Suppressor macrophage treated with lipopolysaccharide for 4 hours (primary cell): ENCODE measurements at regions not wholly inside any gene's neighbourhood (a gene's known extent, or its start where the extent isn't known, plus 50 kb on each side); places are given as distances from the start of the nearest gene placed in this dataset.

Experiments used
- DNase-seq: peaks from one replicate; pipeline ENCODE4 v3.0.0-alpha.2; 2020

DNA sequence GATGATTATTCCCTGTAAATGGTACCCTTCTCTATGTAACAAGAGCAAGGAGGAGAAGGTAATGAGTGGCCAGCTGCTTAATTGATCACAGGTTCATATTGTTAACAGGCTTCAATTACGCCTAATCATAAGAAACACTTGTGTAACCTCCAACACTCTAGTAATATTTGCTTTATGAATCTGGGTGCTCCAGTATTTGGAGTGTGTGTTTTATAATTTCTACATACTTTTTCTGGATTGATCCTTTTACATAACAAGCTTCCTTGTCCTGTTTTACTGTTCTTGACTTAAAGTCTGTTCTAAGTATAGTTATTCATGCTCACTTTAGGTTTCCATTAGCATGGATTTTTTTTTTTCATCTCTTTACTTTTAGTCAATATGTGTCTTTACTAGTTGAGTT lies 984.2 kb downstream of the AMY1C start:
- no peak for DNase-seq

DNA sequence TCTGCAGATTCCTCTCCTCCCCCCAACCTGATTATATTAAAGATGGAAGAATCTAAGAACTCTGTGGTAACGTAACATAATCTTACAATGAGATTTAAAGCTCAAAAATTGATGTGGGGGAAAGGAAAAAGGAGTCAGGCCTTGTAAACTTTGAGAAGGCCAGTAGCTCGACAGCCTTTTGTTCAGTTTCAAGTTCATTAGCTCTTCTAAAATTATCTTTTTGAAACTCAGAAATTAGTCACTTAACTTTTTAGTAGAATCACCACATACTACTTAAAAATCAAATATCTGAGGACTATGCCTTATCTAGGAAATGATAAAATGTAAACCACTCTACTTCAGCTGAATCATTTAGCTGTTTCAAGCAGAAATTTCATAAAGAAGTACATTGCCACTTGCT lies 996.2 kb downstream of the AMY1C start:
- no peak for DNase-seq

DNA sequence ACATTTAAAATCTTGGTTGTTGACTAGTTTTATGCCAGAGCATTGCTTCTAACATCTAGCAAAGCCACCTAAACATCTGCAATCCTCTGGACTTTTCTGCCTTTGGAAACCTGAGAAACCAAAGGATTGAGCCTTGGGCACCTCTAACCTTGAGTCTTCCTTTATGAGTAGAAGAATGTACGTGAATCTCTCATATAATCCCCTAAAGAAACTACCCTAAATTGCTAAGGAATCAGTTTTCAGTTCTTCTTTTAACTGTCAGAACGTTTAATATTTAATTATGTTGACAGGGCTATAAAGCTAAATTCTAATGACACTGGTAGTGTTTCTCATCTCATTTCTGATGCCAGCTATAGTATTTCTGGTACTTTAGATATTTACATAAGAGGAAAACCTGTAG lies 997.3 kb downstream of the AMY1C start:
- no peak for DNase-seq

DNA sequence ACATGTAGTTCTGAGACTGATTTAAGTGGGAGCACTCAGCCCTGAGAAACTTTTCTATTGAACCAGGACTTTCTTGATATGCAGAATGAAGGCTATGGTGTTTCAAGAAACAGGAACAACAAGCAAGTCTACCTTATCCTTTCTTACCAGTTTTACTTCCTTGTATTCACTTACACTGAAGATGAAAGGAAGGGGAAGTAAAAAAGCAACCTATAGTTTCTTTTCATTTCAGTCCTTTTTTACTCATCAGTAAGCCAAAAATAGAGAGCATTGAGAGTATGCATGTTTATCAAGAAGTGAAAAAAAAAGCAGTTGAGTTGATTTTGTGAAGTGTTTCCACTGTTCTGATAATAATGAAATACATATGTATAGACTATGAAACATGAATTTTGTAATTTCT lies 1010.3 kb downstream of the AMY1C start:
- DNase-seq = no peak

DNA sequence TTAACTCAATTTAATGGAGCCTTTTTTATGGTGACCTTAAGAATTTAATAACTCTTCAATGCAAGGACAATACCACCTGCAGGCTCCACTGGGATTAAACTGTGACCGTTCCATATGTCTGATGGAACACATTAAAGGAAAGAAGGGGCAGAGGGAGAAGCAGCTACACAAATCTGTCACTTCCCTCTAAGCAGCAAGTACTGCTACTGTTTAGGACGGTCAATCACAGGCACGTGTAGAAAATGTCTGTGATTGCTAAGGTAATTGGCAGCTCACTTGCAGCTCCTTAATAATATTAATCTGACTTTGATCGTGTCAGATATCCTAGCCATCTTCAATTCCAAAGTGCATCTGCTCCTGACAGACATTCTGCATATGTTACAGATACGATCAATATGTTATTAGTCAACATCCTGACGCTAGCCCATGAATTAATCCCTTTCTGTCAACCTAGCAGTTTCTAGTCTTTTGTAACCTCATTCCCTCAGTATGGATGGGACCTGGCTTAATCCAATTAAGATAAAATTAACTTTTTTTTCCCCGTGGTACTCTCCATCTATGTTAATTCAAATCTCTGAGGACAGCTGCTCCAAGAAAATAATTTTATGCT lies 1012.4 kb downstream of the AMY1C start:
- DNase-seq = no peak

DNA sequence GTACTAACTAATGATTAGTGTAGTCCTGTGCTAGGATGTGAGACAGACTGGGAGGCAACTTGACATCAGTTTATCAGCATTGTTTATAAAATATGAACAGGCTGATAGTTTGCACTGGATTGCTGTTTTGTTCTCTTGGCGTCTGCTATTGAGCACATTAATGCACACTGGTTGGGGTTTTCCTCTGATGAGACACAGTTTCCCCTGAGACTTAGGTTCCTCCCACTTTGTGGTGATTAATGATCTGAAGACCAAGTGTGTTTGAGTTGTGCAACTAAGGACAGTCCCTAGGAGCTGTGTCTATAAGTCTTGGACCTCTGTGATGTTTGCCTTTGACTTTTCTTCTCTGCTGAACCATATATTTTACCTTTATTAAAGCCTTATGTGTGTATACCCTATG lies 1015.4 kb downstream of the AMY1C start:
- DNase-seq = peak; percentile 35

DNA sequence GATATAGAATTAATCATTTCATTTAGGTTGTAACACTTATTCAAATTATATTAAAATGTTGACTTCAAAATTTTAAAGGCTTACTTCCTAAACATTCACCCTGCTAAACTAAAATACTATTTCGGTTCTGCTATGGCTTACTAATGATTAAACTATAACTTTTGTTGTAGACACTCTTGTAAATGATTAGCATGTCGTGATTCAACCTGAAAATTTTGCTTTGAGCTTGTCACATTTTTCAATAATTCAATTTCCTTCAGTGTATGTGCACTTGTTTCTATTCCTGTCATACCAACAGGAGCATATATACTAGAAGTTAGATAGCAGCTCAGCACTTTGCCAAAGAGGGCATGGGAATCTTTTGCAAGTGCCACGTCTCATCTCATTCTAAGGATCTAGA lies 1018.8 kb downstream of the AMY1C start:
- no peak for DNase-seq

DNA sequence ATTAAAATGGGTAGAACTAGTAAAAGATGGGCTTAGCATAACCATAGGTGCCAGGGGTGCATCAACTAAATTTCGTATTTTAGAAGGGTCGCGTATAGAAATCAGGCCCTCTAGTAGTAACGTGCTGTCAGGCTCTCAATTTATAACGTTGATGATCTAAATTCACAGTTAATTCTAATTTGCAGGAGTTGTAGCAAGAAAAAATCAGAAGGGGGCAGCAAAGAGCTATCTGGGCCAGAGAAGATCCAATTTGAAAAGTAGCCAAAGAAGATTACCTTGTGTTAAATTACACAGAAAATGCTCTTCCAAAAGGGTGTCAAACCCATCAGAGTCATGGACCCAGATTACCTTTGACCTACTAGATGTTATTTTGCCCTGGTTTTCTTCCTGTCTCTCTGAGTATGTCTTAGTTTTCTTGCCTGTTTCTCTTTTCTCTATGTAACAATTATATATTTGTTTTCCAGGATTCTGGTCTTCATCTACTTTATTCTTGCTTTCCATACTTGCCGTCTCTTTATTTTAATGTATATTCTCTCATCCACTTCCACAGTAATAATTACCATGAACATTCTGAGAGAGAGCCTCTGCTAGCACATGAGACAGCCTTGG lies 1030.9 kb downstream of the AMY1C start:
- peak; percentile 31 for DNase-seq

DNA sequence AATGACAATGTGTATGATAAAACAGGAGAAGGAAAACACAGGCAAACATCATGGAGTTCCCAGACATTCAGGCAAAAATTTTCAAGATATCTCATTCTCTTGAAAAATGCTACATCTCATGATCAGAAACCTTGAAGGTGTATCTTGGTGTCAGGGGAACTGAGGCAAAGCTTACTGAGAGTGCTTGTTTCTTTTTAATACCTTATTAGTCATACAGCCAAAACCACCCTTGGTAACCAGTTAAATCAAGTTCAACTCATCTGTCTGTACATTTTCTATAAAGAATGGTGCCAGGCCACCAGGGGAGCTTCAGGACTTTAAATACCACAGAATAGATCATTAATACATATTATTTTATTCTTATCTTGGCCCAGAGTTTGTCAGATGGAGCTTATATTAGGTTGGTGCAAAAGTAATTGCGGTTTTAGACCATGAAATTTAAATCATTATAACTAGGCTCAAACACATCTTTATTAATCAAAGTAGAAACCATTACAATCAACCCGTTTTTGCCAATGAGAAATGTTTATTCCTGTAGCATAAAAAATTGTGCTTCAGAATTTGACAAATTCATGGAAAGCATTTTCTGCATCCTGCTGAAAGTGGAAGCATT lies 1036.0 kb downstream of the AMY1C start:
- no peak for DNase-seq

DNA sequence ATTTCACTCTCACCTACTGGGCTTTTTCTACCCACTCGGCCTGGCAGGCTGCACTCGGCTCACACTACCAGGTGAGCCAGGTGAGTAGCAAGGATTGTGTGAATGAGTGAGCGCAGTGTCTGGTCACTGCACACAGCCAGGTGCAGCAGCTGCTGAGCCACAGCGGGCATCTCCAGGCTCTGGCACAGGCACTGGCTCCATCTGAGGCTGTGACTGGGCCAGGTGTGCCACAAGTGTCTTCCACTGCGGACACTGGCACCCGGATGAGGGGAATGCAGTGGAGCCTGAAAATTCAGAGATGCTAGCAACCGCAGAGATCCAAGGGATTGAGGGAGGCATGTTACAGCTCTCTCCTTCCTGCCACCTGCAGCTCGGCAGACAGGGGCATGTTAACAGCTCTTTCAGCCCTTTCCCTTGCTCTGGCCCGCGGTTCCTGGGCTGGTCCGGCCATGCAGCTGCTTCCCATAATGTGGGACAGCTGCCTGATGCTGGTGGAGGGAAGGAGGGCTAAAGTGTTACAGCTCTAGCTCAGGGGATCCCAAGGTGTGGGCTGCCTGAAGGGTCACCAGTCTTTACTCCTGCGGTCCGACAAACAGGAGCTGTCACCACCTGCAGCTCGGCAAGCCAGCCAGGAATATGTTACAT lies 1038.3 kb downstream of the AMY1C start:
- no peak for DNase-seq

DNA sequence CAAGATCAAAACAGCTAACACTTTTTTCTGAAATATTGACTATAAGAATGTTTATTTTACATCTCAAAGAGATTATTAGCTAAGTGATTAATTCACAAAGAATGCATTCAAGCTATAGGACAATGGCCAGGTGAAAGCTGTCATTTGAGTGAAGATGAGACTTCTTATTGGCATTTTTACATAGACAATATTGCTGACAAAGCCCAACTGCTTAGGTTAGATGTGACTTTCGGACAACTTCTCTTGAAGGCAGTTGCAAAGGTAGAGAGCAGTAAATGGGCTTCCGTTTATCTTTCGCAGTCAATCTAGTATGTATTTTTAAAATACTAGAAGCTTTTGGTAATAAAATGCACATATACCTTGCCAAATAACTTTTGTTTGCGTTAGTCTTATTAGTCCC lies 1041.3 kb downstream of the AMY1C start:
- DNase-seq = no peak

DNA sequence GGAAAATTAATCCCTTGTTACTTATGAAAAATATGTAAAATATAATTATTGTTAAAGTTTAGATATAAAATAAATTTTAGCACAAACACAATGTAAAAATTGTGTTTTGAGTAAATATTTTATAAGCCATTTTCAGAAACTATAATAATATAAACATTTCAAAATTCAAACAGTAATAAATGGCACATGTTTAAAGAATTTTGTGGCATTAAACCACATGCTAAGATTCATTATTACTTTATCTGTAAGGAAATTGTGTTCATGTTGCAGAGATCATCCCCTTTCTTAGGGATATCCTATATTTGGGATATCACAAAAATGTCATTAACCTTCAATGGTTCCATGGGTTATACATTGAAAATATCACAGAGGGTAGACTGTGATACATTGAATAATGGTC lies 1044.3 kb downstream of the AMY1C start:
- no peak for DNase-seq

DNA sequence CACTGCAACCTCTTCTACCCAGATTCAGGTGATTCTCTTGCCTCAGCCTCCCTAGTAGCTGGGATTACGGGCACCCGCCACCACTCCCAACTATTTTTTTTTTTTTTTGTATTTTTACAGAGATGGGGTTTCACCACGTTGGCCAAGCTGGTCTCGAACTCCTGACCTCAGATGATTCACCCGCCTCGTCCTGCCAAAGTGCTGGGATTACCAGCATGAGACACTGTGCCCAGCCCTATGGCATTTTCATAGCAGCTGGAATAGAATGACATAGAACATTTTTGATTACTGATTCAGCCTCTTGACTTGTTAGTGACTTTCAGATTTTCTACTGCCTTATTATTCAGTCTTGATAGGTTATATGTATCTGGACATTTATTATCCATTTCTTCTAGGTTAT lies 1046.2 kb downstream of the AMY1C start:
- DNase-seq = no peak

DNA sequence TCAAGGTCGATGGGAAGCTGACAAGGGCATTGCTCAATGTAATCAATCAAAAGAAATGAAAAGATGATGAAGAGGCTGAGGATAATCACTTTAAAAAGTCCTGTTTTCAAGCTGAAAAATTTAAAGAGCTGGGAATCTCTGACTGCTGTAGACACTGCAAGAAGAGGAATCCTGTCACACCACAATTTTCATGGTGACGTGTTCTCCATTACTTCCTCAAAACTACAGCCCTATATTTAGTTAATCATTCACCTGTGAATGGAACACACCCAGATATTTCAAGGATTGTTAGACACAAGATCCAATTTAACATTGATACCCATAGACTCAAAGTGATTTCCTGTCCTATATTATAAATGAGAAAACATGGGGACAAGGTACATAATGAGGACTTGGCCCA lies 1048.3 kb downstream of the AMY1C start:
- no peak for DNase-seq

DNA sequence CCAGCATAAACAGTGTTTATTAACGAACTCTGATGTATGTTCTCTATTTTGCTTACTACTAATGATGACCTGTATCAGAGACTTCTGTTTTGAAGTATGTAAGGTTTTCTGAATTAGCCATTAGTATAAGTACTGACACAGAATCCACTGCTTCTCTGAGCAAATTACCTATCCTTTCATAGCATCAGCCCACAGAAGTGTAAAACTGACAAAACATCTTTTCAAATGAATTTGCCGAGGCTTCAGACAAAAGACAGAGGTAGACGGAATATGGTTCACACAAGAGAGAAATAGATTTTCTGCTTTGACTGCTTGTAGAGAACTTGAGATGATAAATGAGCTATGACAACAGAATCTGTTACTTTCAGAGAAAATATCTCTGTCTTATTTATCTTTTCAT lies 1051.6 kb downstream of the AMY1C start:
- DNase-seq = no peak

DNA sequence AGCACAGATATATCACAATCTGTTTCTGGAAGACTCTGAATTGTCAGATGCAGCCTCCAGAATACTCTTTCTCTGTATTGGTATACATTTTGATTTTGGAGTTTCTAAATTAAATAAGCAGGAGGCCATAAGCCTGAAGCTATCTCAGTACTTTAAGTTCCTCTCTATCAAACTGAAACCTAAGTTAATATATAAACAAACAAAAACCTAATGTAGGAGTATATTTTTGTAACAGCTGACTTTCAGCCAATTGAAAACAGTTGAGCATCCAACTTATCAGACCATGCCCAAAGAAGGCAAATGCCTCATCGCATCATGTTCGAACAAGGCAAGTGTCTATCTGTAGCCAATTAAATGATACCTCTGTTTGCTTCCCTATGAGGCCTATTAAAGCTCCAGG lies 1054.4 kb downstream of the AMY1C start:
- no peak for DNase-seq

DNA sequence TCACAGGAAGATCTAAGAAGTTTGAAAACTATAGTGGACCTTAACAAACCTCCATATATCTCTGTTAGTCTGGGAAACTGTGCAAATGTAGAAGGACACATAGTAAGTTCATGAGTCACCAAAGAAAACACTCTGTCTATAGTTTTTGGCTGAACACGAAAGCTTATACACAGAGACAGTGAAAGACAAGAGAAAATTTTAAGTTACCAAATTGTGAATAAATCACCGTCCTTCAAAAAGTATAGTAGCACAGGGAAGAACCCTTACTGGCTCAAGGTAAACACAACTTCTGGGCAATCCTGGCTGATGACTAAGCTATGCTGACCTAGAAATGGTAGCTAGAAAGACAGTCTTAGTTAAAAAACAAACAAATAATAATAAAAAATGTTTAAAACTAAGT lies 1057.9 kb downstream of the AMY1C start:
- no peak for DNase-seq

DNA sequence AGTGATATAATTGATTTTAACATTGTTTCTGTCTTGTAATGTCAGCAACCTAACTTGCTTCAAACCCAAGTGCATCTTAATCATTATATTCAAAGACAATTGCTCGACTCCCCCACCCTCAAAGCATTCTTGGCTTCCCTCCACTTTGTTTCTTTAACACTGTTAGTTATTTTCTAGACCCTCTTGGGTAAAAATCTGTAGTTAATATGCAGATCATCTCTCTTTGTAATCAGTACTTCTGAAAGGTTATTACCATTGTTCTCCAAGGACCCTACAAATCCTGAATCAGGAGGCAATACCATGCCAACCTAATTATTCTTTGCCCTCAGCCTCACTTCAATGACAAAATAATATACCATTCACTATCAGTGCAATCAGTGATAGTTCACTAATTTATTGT lies 1075.7 kb downstream of the AMY1C start:
- no peak for DNase-seq

DNA sequence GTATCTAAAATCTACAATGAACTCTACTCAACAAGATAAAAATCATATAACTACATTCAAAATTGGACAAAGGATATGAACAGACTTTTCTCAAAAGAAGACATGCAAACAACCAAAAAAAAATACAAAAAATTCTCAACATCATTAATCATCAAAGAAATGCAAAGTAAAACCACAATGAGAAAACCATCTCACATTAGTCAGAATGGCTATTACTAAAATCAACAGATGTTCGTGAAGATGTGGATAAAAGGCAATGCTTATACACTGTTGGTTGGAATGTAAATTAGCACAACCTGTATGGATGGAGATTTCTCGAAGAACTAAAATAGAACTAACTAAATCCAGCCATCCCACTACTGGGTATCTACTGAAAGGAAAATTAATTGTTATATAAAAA lies 1080.8 kb downstream of the AMY1C start:
- no peak for DNase-seq

DNA sequence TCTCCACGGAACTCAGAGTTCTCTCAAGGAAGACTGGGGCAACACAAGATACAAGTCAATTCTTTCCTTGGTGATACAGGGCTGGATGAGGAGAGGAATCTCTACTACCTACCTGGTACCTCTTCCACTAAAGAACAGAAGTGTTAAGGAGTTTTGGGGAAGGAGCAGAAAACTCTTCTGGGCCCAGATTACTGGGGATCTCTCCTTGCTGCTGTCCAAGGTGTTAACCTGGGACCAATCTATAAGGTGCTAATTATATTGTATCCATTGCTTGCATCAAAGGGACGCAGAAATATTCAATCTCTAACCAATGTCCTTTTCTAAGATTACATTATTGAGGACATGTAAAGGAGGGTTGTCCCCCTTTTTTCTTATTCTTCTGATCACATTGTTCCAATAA lies 1102.5 kb downstream of the AMY1C start:
- DNase-seq = no peak

DNA sequence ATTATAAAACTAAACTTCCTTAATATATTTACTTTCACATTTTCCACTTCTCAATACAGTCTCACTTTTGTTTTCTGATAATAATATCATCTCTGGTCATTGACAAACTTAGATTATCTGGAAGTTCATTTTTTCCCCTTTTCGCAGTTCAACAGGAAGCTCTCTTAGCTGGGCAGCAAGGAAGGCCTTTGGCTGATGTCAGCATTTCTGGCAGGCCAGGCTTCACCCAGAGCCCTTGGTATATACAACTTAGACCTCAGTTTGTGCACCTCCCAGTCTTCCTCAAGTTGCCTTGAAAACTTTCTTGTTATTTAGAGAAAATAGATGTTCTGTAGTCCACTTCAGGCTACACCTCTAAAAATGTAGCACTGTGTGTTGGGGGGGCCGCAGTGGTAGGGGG lies 1103.6 kb downstream of the AMY1C start:
- DNase-seq = no peak

DNA sequence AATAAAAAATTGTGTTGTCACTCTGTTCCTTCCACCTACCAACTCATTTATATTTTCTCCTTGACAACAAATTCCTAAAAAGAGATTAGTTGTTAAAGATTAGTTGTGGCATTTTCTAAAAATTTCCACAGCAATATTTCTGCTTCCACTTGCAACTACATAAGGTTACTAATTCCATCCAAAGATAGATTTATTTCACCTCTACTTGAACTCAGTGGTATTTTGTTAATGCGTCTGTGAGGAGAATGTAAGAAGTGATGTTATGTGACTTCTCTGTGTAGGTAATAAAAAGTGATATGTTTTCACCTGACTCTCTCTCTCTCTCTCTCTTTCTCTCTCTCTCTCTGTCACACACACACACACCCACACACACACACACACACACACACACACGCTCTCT lies 1104.8 kb downstream of the AMY1C start:
- DNase-seq = no peak

DNA sequence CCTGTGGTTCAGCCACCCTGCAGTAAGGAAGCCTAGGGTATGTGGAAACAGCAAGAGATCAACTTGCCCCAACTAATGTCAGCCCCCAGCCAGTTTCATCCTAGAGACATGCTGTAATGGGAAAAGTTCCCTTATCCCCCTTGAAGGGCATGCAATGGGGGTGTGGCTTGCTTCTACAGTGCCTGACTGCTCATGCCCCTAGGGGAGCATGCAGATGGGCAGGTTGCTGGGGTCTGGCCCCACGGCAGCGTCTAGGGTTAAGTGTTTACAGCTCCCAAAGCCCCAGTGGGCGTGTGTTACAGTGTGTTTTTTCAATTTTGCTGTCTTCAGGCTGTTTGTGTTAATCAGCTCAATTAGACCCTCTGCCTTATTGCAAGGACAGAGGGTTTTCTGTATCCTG lies 1105.9 kb downstream of the AMY1C start:
- no peak for DNase-seq

DNA sequence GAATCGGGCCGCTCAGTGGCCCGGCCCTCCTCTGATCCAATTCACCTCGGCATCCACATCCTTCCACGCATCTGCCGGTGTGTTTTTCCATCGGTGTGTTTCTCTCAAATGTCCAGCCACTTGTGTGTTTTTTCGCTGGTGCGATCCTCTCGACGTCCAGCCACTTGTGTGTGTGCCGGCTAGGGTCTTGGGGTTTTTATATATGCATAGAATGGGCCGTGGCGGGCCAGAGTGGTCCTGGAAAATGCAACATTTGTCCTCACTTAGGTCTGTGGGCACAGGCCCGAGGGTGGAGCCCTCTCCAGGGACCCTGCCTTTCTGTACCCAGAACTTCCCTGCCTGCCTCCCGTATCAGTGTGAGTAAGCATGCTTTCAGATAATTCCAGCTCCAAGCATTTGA lies 1106.4 kb downstream of the AMY1C start:
- DNase-seq = no peak

DNA sequence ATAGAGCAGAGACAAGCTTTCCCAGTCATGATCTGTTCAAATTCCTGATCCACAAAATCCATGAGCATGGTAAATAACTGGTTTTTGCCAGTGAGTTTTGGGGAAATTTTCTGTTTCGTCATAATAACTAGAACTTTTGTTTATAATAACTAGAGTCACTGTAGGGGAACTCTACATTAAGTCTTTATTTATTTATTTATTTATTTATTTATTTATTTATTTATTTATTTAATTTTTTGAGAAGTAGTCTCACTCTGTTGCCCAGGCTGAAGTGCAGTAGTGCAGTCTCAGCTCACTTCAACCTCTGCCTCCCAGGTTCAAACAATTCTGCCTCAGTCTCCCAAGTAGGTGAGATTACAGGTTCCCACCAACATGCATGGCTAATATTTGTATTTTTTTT lies 1106.8 kb downstream of the AMY1C start:
- no peak for DNase-seq
